HTR-8/SVneo (cell line): ENCODE measurements at regions not wholly inside any gene's neighbourhood (a gene's known extent, or its start where the extent isn't known, plus 50 kb on each side); places are given as distances from the start of the nearest gene placed in this dataset.
"Not testable (repeated sequence)": the region's sequence is repeated elsewhere in the genome, so short reads cannot be mapped to it uniquely, and the experiment has no call there.

Source experiments
- DNase-seq: peaks from one replicate; pipeline ENCODE4 v3.0.0; 2011; ENCODE audit warnings: low spot score, mixed read lengths; ENCODE audit not compliant: insufficient read length
- FAIRE-seq: peaks from 2 replicates; lab custom pipeline; 2011; peaks lifted over from hg19 to GRCh38; lab: Jason Lieb, UNC

GRCh38 chr2:34234823-34235222 is 635.7 kb upstream of the FAM98A start:
- no peak for FAIRE-seq
- no peak for DNase-seq

GRCh38 chr2:34229998-34230397 is 630.9 kb upstream of the FAM98A start:
- FAIRE-seq: no peak
- DNase-seq: no peak

- DNase-seq (no peak), FAIRE-seq (no peak)
These were observed 616.1 kb upstream of the FAM98A start for GRCh38 chr2:34215174-34215573.

- DNase-seq, FAIRE-seq: not testable (repeated sequence)
These were observed 611.3 kb upstream of the FAM98A start for GRCh38 chr2:34210382-34210781.

- no peak for FAIRE-seq
- DNase-seq: no peak
These were observed 605.5 kb upstream of the FAM98A start for GRCh38 chr2:34204560-34204959.

GRCh38 chr2:34201099-34201498 is 602.0 kb upstream of the FAM98A start:
- no peak for FAIRE-seq
- DNase-seq: no peak

- DNase-seq (no peak), FAIRE-seq (no peak)
These were observed 600.9 kb upstream of the FAM98A start for GRCh38 chr2:34199971-34200370.

GRCh38 chr2:34193164-34193563 is 594.1 kb upstream of the FAM98A start:
- FAIRE-seq: no peak
- no peak for DNase-seq

- DNase-seq: no peak
- no peak for FAIRE-seq
These were observed 589.6 kb upstream of the FAM98A start for GRCh38 chr2:34188464-34189303.

GRCh38 chr2:34179511-34179910 is 580.4 kb upstream of the FAM98A start:
- DNase-seq: no peak
- FAIRE-seq: no peak

- DNase-seq (no peak), FAIRE-seq (no peak)
These were observed 579.4 kb upstream of the FAM98A start for GRCh38 chr2:34178482-34178881.

GRCh38 chr2:34176693-34177092 is 577.6 kb upstream of the FAM98A start:
- FAIRE-seq (no peak), DNase-seq (no peak)

- FAIRE-seq (no peak), DNase-seq (no peak)
These were observed 575.4 kb upstream of the FAM98A start for GRCh38 chr2:34174506-34174905.

GRCh38 chr2:34162231-34162630 is 563.1 kb upstream of the FAM98A start:
- DNase-seq (no peak), FAIRE-seq (no peak)

- FAIRE-seq (no peak), DNase-seq (no peak)
These were observed 562.5 kb upstream of the FAM98A start for GRCh38 chr2:34161549-34161948.

- no peak for FAIRE-seq
These were observed 560.8 kb upstream of the FAM98A start for GRCh38 chr2:34159901-34160300.

GRCh38 chr2:34153484-34153883 is 554.4 kb upstream of the FAM98A start:
- DNase-seq (no peak), FAIRE-seq (no peak)

More at GRCh38 chr2:34159901-34160300, 560.8 kb upstream of the FAM98A start:
- DNase-seq: no peak

GRCh38 chr2:34147780-34148179 is 548.7 kb upstream of the FAM98A start:
- DNase-seq: no peak

GRCh38 chr2:34143149-34143548 is 544.0 kb upstream of the FAM98A start:
- no peak for FAIRE-seq
- DNase-seq: no peak

More at GRCh38 chr2:34147780-34148179, 548.7 kb upstream of the FAM98A start:
- FAIRE-seq: no peak

- not testable (repeated sequence) for DNase-seq, FAIRE-seq
These were observed 543.5 kb upstream of the FAM98A start for GRCh38 chr2:34142531-34143008.

- FAIRE-seq, DNase-seq: not testable (repeated sequence)
These were observed 534.0 kb upstream of the FAM98A start for GRCh38 chr2:34133065-34133464.

GRCh38 chr2:34126279-34126678 is 527.2 kb upstream of the FAM98A start:
- FAIRE-seq (no peak), DNase-seq (no peak)
